HepG2 (cell line): ENCODE measurements at regions not wholly inside any gene's neighbourhood (a gene's known extent, or its start where the extent isn't known, plus 50 kb on each side); places are given as distances from the start of the nearest gene placed in this dataset.

Experiments
- CREB1 ChIP-seq, 2 experiments: fragments of 450-650 bp in 1 of 2; IDR thresholded peaks; 2 replicates each; pipeline ENCODE4 v1.6.1; 2016 to 2017; ENCODE audit warnings: control low read depth in 1 of 2, mild to moderate bottlenecking in 1 of 2, missing compliant biosample characterization in 1 of 2, missing genetic modification characterization in 1 of 2
- SMC3 ChIP-seq: IDR thresholded peaks from 2 replicates; pipeline ENCODE4 v1.6.1; 2011; ENCODE audit warnings: low read length, improper control_type of control experiment
- ZMAT3 ChIP-seq: sonication (generic); formaldehyde crosslinking; conservative IDR thresholded peaks from 2 replicates; pipeline ENCODE4 v1.7.0; 2021; ENCODE audit warnings: missing genetic modification reagents
- ZNF615 ChIP-seq: sonication (generic); formaldehyde crosslinking; IDR thresholded peaks from 2 replicates; pipeline ENCODE4 v1.5.0; 2020; ENCODE audit warnings: mild to moderate bottlenecking, missing genetic modification reagents, borderline replicate concordance
- ZNF652 ChIP-seq: IDR thresholded peaks from 2 replicates; pipeline ENCODE4 v1.6.1; 2016; ENCODE audit warnings: low read depth, borderline replicate concordance

DNA sequence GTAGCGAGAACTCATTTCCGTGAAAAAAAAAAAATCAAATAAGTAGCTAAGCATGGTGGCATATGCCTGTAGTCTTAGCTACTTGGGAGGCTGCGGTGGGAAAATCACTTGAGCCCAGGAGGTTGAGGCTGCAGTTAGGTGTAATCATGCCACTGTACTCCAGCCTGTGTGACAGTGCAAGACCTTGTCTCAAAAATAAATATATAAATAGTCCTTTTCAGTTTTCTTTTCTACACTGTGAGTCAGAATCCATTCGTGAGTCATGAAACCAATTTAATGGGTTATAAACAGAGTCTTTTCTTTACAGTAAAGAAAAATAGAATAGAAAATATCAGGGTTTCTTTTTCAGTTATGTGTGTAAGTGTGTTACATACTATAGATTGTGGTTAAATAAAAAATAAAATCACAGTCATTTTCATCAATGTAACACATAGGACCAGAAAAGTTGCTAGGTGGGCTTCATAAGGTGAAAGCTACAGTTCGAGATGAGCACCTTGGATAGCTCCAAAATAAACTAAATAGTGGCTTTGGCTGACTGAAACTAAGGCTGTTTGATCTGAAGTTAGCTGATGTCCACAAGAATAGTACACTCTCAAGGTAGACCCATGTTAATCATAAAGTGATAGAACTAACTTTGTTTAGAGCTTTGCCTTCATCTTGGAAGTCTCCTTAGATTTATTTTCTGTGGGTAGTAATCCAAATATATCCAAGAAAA is 781.1 kb downstream of the GATA3 start:
- no peak for TF ChIP-seq ZNF615 (CRISPR knock-in tag)
- TF ChIP-seq ZMAT3 (CRISPR knock-in tag), result no peak
- TF ChIP-seq SMC3, result no peak
- TF ChIP-seq ZNF652 (CRISPR knock-in tag), result no peak
- no peak for TF ChIP-seq CREB1 (IDR thresholded peaks at IDR 0.05)
- no peak for TF ChIP-seq CREB1 (CRISPR knock-in tag; IDR thresholded peaks at IDR 0.05)
